GM10266 (cell line): ENCODE measurements at regions not wholly inside any gene's neighbourhood (a gene's known extent, or its start where the extent isn't known, plus 50 kb on each side); places are given as distances from the start of the nearest gene placed in this dataset.

Experiments used
- DNase-seq: peaks from one replicate; pipeline ENCODE4 v3.0.0; 2012; ENCODE audit errors: extremely low spot score
- TF ChIP-seq, protein P1 (sequence below): IDR thresholded peaks from 2 replicates; pipeline ENCODE4 v1.5.1; 2012; ENCODE audit warnings: mild to moderate bottlenecking, low read depth; ENCODE audit not compliant: control insufficient read depth, insufficient read depth; ENCODE audit errors: missing control alignments

DNA sequence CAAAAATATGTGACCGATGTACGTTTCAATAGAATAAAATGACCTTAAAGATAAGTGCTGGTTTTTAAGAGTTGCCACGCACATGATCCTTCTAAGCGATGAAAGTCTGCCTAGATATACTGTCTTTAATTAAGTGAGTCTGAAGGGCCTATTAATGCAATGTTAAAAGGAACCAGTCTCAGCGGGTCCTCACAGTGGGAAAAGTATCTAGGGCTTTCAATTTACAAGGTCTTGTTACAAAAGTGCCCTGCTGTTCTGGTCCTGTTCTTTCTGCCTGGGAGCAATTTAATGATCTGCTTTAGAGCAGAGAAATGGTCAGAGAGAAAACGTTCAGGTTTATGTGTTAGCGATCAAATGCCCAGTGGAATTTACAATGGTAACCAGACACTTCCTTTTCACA lies 864.0 kb downstream of the KCNJ2 start:
- no peak for DNase-seq
- TF ChIP-seq, protein P1, sequence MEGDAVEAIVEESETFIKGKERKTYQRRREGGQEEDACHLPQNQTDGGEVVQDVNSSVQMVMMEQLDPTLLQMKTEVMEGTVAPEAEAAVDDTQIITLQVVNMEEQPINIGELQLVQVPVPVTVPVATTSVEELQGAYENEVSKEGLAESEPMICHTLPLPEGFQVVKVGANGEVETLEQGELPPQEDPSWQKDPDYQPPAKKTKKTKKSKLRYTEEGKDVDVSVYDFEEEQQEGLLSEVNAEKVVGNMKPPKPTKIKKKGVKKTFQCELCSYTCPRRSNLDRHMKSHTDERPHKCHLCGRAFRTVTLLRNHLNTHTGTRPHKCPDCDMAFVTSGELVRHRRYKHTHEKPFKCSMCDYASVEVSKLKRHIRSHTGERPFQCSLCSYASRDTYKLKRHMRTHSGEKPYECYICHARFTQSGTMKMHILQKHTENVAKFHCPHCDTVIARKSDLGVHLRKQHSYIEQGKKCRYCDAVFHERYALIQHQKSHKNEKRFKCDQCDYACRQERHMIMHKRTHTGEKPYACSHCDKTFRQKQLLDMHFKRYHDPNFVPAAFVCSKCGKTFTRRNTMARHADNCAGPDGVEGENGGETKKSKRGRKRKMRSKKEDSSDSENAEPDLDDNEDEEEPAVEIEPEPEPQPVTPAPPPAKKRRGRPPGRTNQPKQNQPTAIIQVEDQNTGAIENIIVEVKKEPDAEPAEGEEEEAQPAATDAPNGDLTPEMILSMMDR, result no peak

DNA sequence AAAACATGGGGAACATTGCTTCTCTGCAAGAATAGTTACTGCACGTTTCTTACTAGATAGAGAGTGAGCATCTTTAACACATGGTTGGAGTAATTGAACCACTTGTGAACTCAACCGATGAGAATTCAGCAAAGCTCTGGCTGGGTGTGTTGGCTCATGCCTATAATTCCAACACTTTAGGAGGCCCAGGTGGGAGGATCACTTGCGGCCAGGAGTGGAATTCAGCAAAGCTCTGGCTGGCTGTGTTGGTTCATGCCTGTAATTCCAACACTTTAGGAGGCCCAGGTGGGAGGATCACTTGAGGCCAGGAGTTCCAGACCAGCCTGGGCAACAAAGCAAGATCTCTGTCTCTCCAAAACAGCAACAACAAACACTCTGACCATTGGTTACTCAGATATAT lies 865.9 kb downstream of the KCNJ2 start:
- TF ChIP-seq, protein P1, result no peak
- DNase-seq, result no peak

DNA sequence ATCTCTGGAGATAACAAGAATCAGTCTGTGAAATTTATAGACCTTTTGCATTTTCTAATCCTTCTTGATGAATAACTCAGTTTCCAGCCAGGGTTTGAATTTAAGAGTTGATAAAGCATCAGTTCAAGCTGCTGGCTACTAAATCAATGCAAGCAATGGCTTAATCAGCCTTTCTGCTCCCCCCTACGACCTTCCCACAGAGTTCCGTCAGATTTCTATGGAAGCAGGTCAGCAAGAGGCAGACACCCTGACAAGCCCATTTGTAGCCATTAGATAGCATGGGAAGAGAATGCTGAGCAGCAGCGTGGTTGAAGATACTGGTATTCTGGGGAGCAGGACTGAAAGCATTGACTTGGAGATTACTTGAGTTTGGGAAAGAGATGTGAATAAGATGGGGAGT lies 868.1 kb downstream of the KCNJ2 start:
- TF ChIP-seq, protein P1, result no peak
- DNase-seq, result no peak

DNA sequence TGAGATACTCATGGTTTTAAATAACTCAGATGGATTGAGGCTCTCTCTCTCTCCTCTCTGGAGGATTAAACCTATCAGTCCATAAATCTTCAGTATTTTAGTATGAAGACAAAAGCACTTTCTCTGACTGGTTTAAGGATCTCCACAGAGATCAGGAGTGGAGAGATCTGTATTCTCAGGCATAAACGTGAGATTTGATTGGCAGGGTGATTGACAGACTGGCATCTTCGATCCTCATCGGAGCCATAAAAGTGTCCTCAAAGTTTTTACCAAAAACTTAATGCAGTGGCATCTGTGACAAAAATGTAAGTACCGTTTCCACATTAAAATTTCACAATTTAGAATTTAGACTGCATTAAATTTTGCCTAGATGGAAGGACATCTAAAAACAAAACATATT lies 870.1 kb downstream of the KCNJ2 start:
- TF ChIP-seq, protein P1, result no peak
- DNase-seq, result no peak

DNA sequence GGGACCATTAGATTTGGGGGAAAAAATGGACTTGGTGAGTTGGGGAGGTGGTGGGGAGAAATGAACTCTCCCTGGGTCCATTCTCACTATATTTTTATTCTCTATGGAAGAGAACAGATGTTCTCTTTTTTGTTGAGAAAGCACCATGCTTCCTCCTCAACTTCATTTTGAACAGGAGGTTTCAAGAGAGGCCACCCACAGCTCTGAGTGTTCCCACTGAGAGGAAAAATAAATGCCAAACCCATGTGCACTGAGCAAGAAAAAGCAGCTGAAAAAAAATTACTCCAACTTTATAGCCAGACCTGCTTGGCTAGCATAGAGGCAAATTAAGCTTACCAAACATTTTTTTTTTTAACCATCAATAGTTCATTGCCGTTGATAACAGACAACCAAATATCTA lies 883.6 kb downstream of the KCNJ2 start:
- no peak for DNase-seq
- TF ChIP-seq, protein P1, result no peak

DNA sequence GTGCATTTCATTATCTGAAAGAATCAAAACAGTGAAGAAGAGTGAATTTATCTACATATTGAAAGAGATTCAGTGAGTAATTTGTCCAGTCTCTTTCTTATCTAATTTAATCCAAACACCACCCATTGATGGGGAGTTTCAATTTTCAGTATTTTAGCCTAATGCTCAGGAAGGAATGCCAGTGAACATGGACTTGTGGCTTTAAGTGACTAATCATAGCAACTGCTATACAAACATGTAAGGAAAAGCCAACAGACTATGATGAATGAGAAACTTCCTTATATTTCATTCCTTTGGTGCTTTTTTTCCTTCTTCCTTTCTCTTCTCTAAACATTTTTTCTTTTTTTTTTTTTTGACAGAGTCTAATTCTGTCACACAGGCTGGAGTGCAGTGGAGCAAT lies 885.8 kb downstream of the KCNJ2 start:
- DNase-seq, result no peak
- TF ChIP-seq, protein P1, result no peak

DNA sequence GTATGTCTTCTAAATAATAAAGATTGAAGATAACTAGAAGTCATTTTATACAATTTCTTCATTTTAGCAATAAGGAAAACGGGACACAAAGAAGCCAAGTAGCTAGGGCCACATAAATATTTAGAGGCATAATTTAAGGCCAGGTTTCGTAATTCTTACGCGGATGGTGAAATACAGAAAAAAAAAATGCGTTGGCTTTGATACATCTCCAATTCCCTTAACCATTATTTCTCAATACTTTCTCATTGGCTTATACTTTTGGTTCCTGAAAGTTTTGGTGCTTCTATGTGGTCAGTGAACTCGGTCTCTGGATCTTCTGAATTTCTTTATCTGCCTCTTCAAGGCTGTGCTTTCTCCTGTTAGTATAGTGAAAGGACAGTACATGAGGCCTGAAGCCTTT lies 888.1 kb downstream of the KCNJ2 start:
- no peak for DNase-seq
- TF ChIP-seq, protein P1, result no peak
